ENCODE measurements at regions not wholly inside any gene's neighbourhood (a gene's known extent, or its start where the extent isn't known, plus 50 kb on each side); places are given as distances from the start of the nearest gene placed in this dataset.

DNA sequence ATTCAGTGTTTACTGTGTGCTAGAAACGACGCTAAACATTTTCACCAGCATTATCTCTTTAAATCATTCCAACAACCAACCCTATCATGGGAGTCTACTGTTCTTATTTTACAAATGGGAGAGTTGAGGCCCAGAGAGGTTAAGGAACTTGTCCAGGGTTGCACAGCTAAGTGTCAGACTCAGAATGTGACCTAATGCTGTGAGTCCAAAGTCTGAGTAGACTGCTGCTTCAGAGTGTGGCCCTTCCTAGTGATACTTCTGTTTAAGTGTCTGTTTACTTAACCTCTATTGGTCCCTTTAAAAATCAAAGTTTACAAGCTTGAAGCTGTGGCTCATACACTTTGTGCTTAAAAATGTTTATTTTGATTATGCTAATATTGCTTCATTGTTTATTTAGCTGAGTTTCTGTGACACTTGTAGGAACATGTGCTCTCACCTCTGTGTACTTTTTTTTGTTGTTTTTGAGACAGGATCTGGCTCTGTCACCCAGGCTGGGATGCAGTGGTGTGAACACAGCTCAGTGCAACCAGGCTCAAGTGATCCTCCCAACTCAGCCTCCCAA lies 84.4 kb upstream of the SYPL1 start:
- Histone ChIP-seq H3K9ac (ENCODE audit: low read depth in 1 of 3, low read length in 3 of 3) (no peak overlapping the region), H3K4me1 (ENCODE audit: control insufficient read depth in 3 of 3, insufficient read depth in 3 of 3, low read length in 3 of 3) (peaks cover 2 to 6% (median 2%) of the 10 kb centered on the region in 3 donors), H3K27ac (ENCODE audit: low read depth, low read length) (no peak overlapping the region), H3K27me3 (ENCODE audit: control insufficient read depth in 3 of 3, insufficient read depth in 3 of 3, low read length in 3 of 3) (no peaks in the 10 kb centered on the region), H3K36me3 (ENCODE audit: control insufficient read depth in 3 of 3, insufficient read depth in 3 of 3, low read length in 3 of 3) (no peaks in the 10 kb centered on the region), H3K9me3 (ENCODE audit: control insufficient read depth in 3 of 3, low read length in 3 of 3) (no peaks in the 10 kb centered on the region), H3K4me3 (ENCODE audit: low read length in 3 of 3) (no peak overlapping the region)

DNA sequence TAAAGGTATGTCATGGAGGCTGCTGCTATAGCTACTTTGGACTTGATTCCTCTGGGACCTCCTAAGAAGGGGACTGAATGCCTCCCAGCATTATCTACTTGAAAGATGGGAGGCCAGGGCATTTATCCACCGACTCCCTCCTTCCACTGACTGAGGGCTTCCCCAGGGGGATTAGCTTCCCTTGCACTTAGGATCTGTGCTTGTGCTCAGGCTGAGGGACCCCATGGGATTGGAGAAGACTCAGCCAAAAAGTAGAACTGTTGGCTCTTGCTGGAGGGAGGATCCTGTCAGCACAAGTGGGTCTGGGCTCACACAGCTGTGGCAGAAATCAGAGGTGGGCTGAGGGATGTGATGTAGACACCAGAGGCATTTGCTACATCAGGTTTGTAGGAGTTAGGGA lies 81.5 kb upstream of the SYPL1 start:
- Histone ChIP-seq H3K27me3 (ENCODE audit: control insufficient read depth in 3 of 3, insufficient read depth in 3 of 3, low read length in 3 of 3) (no peaks in the 10 kb centered on the region), H3K9me3 (ENCODE audit: control insufficient read depth in 3 of 3, low read length in 3 of 3) (no peaks in the 10 kb centered on the region), H3K27ac (ENCODE audit: low read depth, low read length) (no peak overlapping the region), H3K4me1 (ENCODE audit: control insufficient read depth in 3 of 3, insufficient read depth in 3 of 3, low read length in 3 of 3) (no peaks in the 10 kb centered on the region), H3K36me3 (ENCODE audit: control insufficient read depth in 3 of 3, insufficient read depth in 3 of 3, low read length in 3 of 3) (no peaks in the 10 kb centered on the region), H3K9ac (ENCODE audit: low read depth in 1 of 3, low read length in 3 of 3) (no peak overlapping the region), H3K4me3 (ENCODE audit: low read length in 3 of 3) (no peak overlapping the region)

DNA sequence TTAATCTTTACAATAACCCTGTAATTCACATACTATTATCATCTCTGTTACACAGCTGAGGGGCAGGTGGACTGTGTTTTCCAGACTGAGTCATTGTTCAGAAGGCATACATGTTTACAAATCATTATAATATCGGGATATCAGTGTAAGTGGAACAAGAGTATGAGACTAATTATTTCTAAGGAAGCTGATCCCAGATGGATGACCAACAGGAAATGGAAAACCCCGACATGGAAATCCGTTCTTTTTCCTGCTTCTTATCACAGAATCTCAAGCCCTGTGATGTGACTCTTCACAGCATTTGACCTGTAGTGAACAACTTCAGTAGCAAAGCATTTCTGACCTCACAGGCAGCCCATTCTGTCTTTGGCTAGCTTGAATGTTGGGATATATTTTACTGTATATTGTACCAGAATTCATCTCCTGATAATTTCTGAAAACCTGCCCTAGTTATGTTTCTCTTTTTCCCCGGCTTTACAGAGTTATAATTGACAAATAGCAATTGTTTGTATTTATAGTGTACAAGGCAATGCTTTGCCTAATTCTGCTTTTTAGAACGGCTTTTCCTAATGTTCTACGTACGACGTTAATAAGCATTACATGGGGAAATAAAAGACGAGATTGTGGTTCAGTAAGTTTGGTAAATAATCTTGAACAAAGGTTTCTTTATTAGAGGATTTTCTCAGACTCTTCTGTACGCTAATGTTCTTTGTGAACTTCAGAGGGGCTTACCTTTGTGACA lies 78.6 kb upstream of the SYPL1 start:
- H3K4me3 ChIP-seq (ENCODE audit: low read length in 3 of 3) = no peak overlapping the region
- no peak overlapping the region for H3K27ac ChIP-seq (ENCODE audit: low read depth, low read length)
- H3K27me3 ChIP-seq (ENCODE audit: control insufficient read depth in 3 of 3, insufficient read depth in 3 of 3, low read length in 3 of 3) = no peaks in the 10 kb centered on the region
- no peak overlapping the region for H3K9ac ChIP-seq (ENCODE audit: low read depth in 1 of 3, low read length in 3 of 3)
- no peaks in the 10 kb centered on the region for H3K4me1 ChIP-seq (ENCODE audit: control insufficient read depth in 3 of 3, insufficient read depth in 3 of 3, low read length in 3 of 3)
- H3K9me3 ChIP-seq (ENCODE audit: control insufficient read depth in 3 of 3, low read length in 3 of 3) = no peaks in the 10 kb centered on the region
- H3K36me3 ChIP-seq (ENCODE audit: control insufficient read depth in 3 of 3, insufficient read depth in 3 of 3, low read length in 3 of 3) = no peaks in the 10 kb centered on the region

- H3K4me1 ChIP-seq (ENCODE audit: control insufficient read depth in 3 of 3, insufficient read depth in 3 of 3, low read length in 3 of 3) = no peaks in the 10 kb centered on the region
- H3K27me3 ChIP-seq (ENCODE audit: control insufficient read depth in 3 of 3, insufficient read depth in 3 of 3, low read length in 3 of 3) = no peaks in the 10 kb centered on the region
- no peaks in the 10 kb centered on the region for H3K36me3 ChIP-seq (ENCODE audit: control insufficient read depth in 3 of 3, insufficient read depth in 3 of 3, low read length in 3 of 3)
- H3K9ac ChIP-seq (ENCODE audit: low read depth in 1 of 3, low read length in 3 of 3) = no peak overlapping the region
- no peaks in the 10 kb centered on the region for H3K9me3 ChIP-seq (ENCODE audit: control insufficient read depth in 3 of 3, low read length in 3 of 3)
- no peak overlapping the region for H3K4me3 ChIP-seq (ENCODE audit: low read length in 3 of 3)
- no peak overlapping the region for H3K27ac ChIP-seq (ENCODE audit: low read depth, low read length)
Observed at GRCh38 chr7:106187613-106188350, 75.7 kb upstream of the SYPL1 start.

DNA sequence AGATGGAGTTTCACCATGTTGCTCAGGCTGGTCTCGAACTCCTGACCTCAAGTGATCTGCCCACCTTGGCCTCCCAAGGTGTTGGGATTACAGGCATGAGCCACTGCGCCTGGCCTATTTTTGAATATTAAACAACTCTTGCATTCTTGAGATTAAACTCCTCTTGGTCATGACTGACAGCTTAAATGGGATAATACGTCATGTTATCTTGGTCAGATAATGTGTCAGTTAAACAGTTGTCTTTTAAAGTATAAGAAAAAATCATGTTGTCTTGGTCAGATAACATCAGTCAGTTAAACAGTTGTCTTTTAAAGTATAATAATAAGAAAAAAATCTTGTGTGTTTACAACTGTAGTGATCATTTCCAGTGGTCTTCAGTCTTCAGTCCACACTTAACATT lies 73.6 kb upstream of the SYPL1 start:
- no peaks in the 10 kb centered on the region for H3K36me3 ChIP-seq (ENCODE audit: control insufficient read depth in 3 of 3, insufficient read depth in 3 of 3, low read length in 3 of 3)
- no peaks in the 10 kb centered on the region for H3K27me3 ChIP-seq (ENCODE audit: control insufficient read depth in 3 of 3, insufficient read depth in 3 of 3, low read length in 3 of 3)
- H3K4me1 ChIP-seq (ENCODE audit: control insufficient read depth in 3 of 3, insufficient read depth in 3 of 3, low read length in 3 of 3) = no peaks in the 10 kb centered on the region
- H3K4me3 ChIP-seq (ENCODE audit: low read length in 3 of 3) = no peak overlapping the region
- no peak overlapping the region for H3K9ac ChIP-seq (ENCODE audit: low read depth in 1 of 3, low read length in 3 of 3)
- H3K9me3 ChIP-seq (ENCODE audit: control insufficient read depth in 3 of 3, low read length in 3 of 3) = no peaks in the 10 kb centered on the region
- H3K27ac ChIP-seq (ENCODE audit: low read depth, low read length) = no peak overlapping the region

GRCh38 chr7:106183952-106184351 lies 71.8 kb upstream of the SYPL1 start:
- no peaks in the 10 kb centered on the region for H3K27me3 ChIP-seq (ENCODE audit: control insufficient read depth in 3 of 3, insufficient read depth in 3 of 3, low read length in 3 of 3)
- no peaks in the 10 kb centered on the region for H3K36me3 ChIP-seq (ENCODE audit: control insufficient read depth in 3 of 3, insufficient read depth in 3 of 3, low read length in 3 of 3)
- no peak overlapping the region for H3K27ac ChIP-seq (ENCODE audit: low read depth, low read length)
- H3K9me3 ChIP-seq (ENCODE audit: control insufficient read depth in 3 of 3, low read length in 3 of 3) = no peaks in the 10 kb centered on the region
- no peak overlapping the region for H3K4me3 ChIP-seq (ENCODE audit: low read length in 3 of 3)
- no peaks in the 10 kb centered on the region for H3K4me1 ChIP-seq (ENCODE audit: control insufficient read depth in 3 of 3, insufficient read depth in 3 of 3, low read length in 3 of 3)
- no peak overlapping the region for H3K9ac ChIP-seq (ENCODE audit: low read depth in 1 of 3, low read length in 3 of 3)

DNA sequence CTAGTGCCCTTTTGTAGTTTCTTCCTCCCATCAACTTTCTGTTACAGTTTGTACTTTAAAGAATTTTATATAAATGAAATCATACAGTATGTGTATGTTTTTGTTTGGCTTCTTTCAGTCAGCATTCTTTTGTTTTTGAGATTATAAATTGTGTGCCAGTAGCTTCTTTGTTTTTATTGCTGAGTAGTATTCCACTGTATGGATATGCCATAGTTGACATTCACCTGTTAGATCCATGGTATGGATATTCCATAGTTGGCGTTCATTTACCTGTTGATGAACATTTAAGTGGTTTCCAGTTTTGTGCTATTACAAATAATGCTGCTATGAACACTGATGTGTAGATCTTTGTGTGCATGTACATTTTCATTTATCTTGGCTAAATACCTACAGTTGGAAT lies 70.8 kb upstream of the SYPL1 start:
- H3K27ac ChIP-seq (ENCODE audit: low read depth, low read length) = no peak overlapping the region
- no peaks in the 10 kb centered on the region for H3K27me3 ChIP-seq (ENCODE audit: control insufficient read depth in 3 of 3, insufficient read depth in 3 of 3, low read length in 3 of 3)
- no peak overlapping the region for H3K4me3 ChIP-seq (ENCODE audit: low read length in 3 of 3)
- no peaks in the 10 kb centered on the region for H3K36me3 ChIP-seq (ENCODE audit: control insufficient read depth in 3 of 3, insufficient read depth in 3 of 3, low read length in 3 of 3)
- H3K9ac ChIP-seq (ENCODE audit: low read depth in 1 of 3, low read length in 3 of 3) = no peak overlapping the region
- H3K4me1 ChIP-seq (ENCODE audit: control insufficient read depth in 3 of 3, insufficient read depth in 3 of 3, low read length in 3 of 3) = peaks cover 5 to 10% (median 7%) of the 10 kb centered on the region in 3 donors
- no peaks in the 10 kb centered on the region for H3K9me3 ChIP-seq (ENCODE audit: control insufficient read depth in 3 of 3, low read length in 3 of 3)

DNA sequence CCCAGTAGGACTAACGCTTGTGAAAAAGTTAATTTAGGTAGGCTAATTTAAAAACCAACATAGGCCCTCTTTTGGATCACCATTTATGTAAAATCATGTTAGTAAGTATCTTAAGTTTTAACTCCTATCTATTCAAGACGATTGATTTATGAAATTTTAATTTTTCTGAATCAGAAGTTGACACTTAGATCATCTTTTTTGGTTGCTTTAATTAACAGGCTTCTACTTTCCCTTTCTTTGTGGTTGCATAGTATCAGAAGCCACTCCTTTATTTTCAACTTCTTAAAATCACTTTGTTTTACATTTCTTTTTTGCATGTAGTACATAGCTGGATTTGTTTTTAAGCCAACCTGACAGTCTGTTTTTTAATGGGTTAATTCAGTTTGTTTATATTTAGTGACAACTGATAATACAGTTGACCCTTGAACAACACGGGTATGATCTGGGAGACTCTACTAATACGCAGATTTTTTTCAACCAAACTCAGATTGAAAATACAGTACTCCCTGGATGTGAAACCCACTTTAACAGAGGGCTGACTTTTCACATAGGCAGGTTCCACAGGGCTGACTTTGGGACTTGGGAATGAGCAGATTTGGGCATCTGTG lies 69.7 kb upstream of the SYPL1 start:
- Histone ChIP-seq H3K27me3 (ENCODE audit: control insufficient read depth in 3 of 3, insufficient read depth in 3 of 3, low read length in 3 of 3) (no peaks in the 10 kb centered on the region), H3K27ac (ENCODE audit: low read depth, low read length) (no peak overlapping the region), H3K4me1 (ENCODE audit: control insufficient read depth in 3 of 3, insufficient read depth in 3 of 3, low read length in 3 of 3) (peaks cover 16 to 22% (median 18%) of the 10 kb centered on the region in 3 donors), H3K4me3 (ENCODE audit: low read length in 3 of 3) (no peak overlapping the region), H3K36me3 (ENCODE audit: control insufficient read depth in 3 of 3, insufficient read depth in 3 of 3, low read length in 3 of 3) (no peaks in the 10 kb centered on the region), H3K9ac (ENCODE audit: low read depth in 1 of 3, low read length in 3 of 3) (no peak overlapping the region), H3K9me3 (ENCODE audit: control insufficient read depth in 3 of 3, low read length in 3 of 3) (no peaks in the 10 kb centered on the region)

- H3K9ac ChIP-seq (ENCODE audit: low read depth in 1 of 3, low read length in 3 of 3) = no peak overlapping the region
- H3K27ac ChIP-seq (ENCODE audit: low read depth, low read length) = no peak overlapping the region
- H3K27me3 ChIP-seq (ENCODE audit: control insufficient read depth in 3 of 3, insufficient read depth in 3 of 3, low read length in 3 of 3) = no peaks in the 10 kb centered on the region
- H3K9me3 ChIP-seq (ENCODE audit: control insufficient read depth in 3 of 3, low read length in 3 of 3) = no peaks in the 10 kb centered on the region
- no peaks in the 10 kb centered on the region for H3K36me3 ChIP-seq (ENCODE audit: control insufficient read depth in 3 of 3, insufficient read depth in 3 of 3, low read length in 3 of 3)
- H3K4me3 ChIP-seq (ENCODE audit: low read length in 3 of 3) = no peak overlapping the region
- H3K4me1 ChIP-seq (ENCODE audit: control insufficient read depth in 3 of 3, insufficient read depth in 3 of 3, low read length in 3 of 3) = peaks cover 19 to 26% (median 22%) of the 10 kb centered on the region in 3 donors
Observed at GRCh38 chr7:106180721-106181120, 68.6 kb upstream of the SYPL1 start.

DNA sequence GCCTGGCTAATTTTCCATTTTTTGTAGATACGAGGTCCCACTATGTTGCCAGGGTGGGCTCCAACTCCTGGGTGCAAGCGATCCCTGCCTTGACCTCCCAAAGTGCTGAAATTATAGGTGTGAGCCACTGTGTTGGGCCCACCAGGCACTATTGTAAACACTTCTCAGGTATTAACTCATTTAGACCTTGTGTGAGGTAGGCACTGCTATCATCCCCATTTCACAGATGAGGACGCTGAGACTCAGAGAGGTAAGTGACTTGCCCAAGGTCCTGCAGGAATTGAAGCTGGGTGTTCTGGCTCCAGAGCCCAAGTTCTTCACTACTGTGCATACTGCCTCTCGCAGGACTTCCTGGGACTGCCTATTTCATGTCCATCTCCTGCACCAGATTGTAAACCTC lies 67.1 kb upstream of the SYPL1 start:
- Histone ChIP-seq H3K4me1 (ENCODE audit: control insufficient read depth in 3 of 3, insufficient read depth in 3 of 3, low read length in 3 of 3) (peaks cover 19 to 26% (median 22%) of the 10 kb centered on the region in 3 donors), H3K27me3 (ENCODE audit: control insufficient read depth in 3 of 3, insufficient read depth in 3 of 3, low read length in 3 of 3) (no peaks in the 10 kb centered on the region), H3K36me3 (ENCODE audit: control insufficient read depth in 3 of 3, insufficient read depth in 3 of 3, low read length in 3 of 3) (no peaks in the 10 kb centered on the region), H3K9me3 (ENCODE audit: control insufficient read depth in 3 of 3, low read length in 3 of 3) (no peaks in the 10 kb centered on the region), H3K9ac (ENCODE audit: low read depth in 1 of 3, low read length in 3 of 3) (no peak overlapping the region), H3K27ac (ENCODE audit: low read depth, low read length) (peak overlapping the region; percentile 83), H3K4me3 (ENCODE audit: low read length in 3 of 3) (no peak overlapping the region)
